DND-41 (cell line): ENCODE measurements at regions not wholly inside any gene's neighbourhood (a gene's known extent, or its start where the extent isn't known, plus 50 kb on each side); places are given as distances from the start of the nearest gene placed in this dataset.

ENCODE experiments used
- ATAC-seq: fragments of 200-7000 bp; cut with Tn5 transposase; 3 replicates; pipeline ENCODE4 v1.9.1; 2021; ENCODE audit warnings: low read depth; ENCODE audit not compliant: insufficient read depth
- DNase-seq: peaks from one replicate; pipeline ENCODE4 v3.0.0-alpha.2; 2020
- H2AFZ ChIP-seq: 2 replicates; pipeline ENCODE4 v1.6.0; 2012; ENCODE audit warnings: low read depth, low read length
- H3K27ac ChIP-seq: 2 replicates; pipeline ENCODE4 v1.5.1; 2012; ENCODE audit warnings: low read length, inconsistent platforms
- H3K27me3 ChIP-seq: fragments of 200-600 bp; sonication (generic); 2 replicates; pipeline ENCODE4 v1.6.0; 2012; ENCODE audit warnings: low read length, mild to moderate bottlenecking, inconsistent platforms; ENCODE audit not compliant: insufficient read depth, poor library complexity
- H3K36me3 ChIP-seq: 2 replicates; pipeline ENCODE4 v1.5.1; 2012; ENCODE audit warnings: low read length, inconsistent platforms; ENCODE audit not compliant: insufficient read depth
- H3K4me1 ChIP-seq: 2 replicates; pipeline ENCODE4 v1.5.1; 2012; ENCODE audit warnings: mild to moderate bottlenecking, low read length; ENCODE audit not compliant: insufficient read depth
- H3K4me2 ChIP-seq: 2 replicates; pipeline ENCODE4 v1.6.0; 2012; ENCODE audit warnings: mild to moderate bottlenecking, moderate library complexity, low read length, inconsistent platforms; ENCODE audit not compliant: insufficient read depth
- H3K4me3 ChIP-seq, 2 experiments: fragments of 200-600 bp in 1 of 2; shearing (Covaris generic) in 1 of 2; 2 replicates each; pipeline ENCODE4 v1.5.1; 2012 to 2016; ENCODE audit warnings: inconsistent platforms in 2 of 2, low read length in 2 of 2, mild to moderate bottlenecking in 2 of 2, low read depth in 1 of 2, moderate library complexity in 1 of 2
- H3K79me2 ChIP-seq: 2 replicates; pipeline ENCODE4 v1.6.0; 2012; ENCODE audit warnings: low read length, inconsistent platforms; ENCODE audit not compliant: insufficient read depth
- H3K9ac ChIP-seq: 2 replicates; pipeline ENCODE4 v1.6.0; 2012; ENCODE audit warnings: low read depth, mild to moderate bottlenecking, inconsistent platforms, low read length, moderate library complexity
- H3K9me3 ChIP-seq: 2 replicates; pipeline ENCODE4 v1.5.1; 2012; ENCODE audit warnings: low read length, moderate library complexity, mild to moderate bottlenecking, inconsistent platforms; ENCODE audit not compliant: insufficient read depth, severe bottlenecking
- H4K20me1 ChIP-seq: 2 replicates; pipeline ENCODE4 v1.6.0; 2012; ENCODE audit warnings: low read length; ENCODE audit not compliant: insufficient read depth
- CTCF ChIP-seq: IDR thresholded peaks from 2 replicates; pipeline ENCODE4 v1.5.1; 2012; ENCODE audit warnings: borderline replicate concordance, low read length, moderate library complexity, mild to moderate bottlenecking; ENCODE audit not compliant: poor library complexity, severe bottlenecking; ENCODE audit errors: extremely low read depth
- EZH2 ChIP-seq: IDR thresholded peaks from 3 replicates; pipeline ENCODE4 v1.6.1; 2012; ENCODE audit warnings: borderline replicate concordance, low read depth, mild to moderate bottlenecking, moderate library complexity, low read length, inconsistent platforms; ENCODE audit not compliant: severe bottlenecking

- ATAC-seq: no peak
- TF ChIP-seq CTCF (no peak), EZH2 (no peak)
- Histone ChIP-seq H3K27me3 (no peaks in the 10 kb centered on the region), H4K20me1 (no peaks in the 10 kb centered on the region), H3K36me3 (no peaks in the 10 kb centered on the region), H3K9ac (no peak overlapping the region), H3K27ac (no peak overlapping the region), H3K4me3 (no peak overlapping the region), H3K9me3 (no peaks in the 10 kb centered on the region), H3K4me2 (no peak overlapping the region), H2AFZ (no peak overlapping the region), H3K79me2 (no peaks in the 10 kb centered on the region), H3K4me1 (no peaks in the 10 kb centered on the region)
- DNase-seq: no peak
Measured at GRCh38 chr17:13387236-13387635, 214.5 kb downstream of the HS3ST3A1 start.

- no peaks in the 10 kb centered on the region for H3K4me1 ChIP-seq
- no peak for DNase-seq
- no peaks in the 10 kb centered on the region for H3K27me3 ChIP-seq
- H4K20me1 ChIP-seq: no peaks in the 10 kb centered on the region
- H3K4me3 ChIP-seq: no peak overlapping the region
- TF ChIP-seq CTCF (no peak), EZH2 (no peak)
- no peak overlapping the region for H2AFZ ChIP-seq
- H3K4me2 ChIP-seq: no peak overlapping the region
- no peak overlapping the region for H3K9ac ChIP-seq
- no peak overlapping the region for H3K27ac ChIP-seq
- H3K9me3 ChIP-seq: no peaks in the 10 kb centered on the region
- ATAC-seq: no peak
- no peaks in the 10 kb centered on the region for H3K79me2 ChIP-seq
- H3K36me3 ChIP-seq: no peaks in the 10 kb centered on the region
Measured at GRCh38 chr17:13385481-13385911, 216.2 kb downstream of the HS3ST3A1 start.

- no peak for ATAC-seq
- no peak overlapping the region for H3K4me3 ChIP-seq
- H3K4me1 ChIP-seq: no peaks in the 10 kb centered on the region
- no peaks in the 10 kb centered on the region for H3K9me3 ChIP-seq
- H3K27me3 ChIP-seq: no peaks in the 10 kb centered on the region
- H3K27ac ChIP-seq: no peak overlapping the region
- H2AFZ ChIP-seq: no peak overlapping the region
- no peak overlapping the region for H3K4me2 ChIP-seq
- H4K20me1 ChIP-seq: no peaks in the 10 kb centered on the region
- TF ChIP-seq EZH2 (no peak), CTCF (no peak)
- H3K9ac ChIP-seq: no peak overlapping the region
- H3K79me2 ChIP-seq: no peaks in the 10 kb centered on the region
- no peaks in the 10 kb centered on the region for H3K36me3 ChIP-seq
- DNase-seq: no peak
Measured at GRCh38 chr17:13384626-13385025, 217.1 kb downstream of the HS3ST3A1 start.

- Histone ChIP-seq H2AFZ (no peak overlapping the region), H3K79me2 (no peaks in the 10 kb centered on the region)
Measured at GRCh38 chr17:13378361-13378760, 223.4 kb downstream of the HS3ST3A1 start.

More at GRCh38 chr17:13378361-13378760, 223.4 kb downstream of the HS3ST3A1 start:
- Histone ChIP-seq H3K9me3 (no peaks in the 10 kb centered on the region), H3K36me3 (no peaks in the 10 kb centered on the region), H3K27ac (no peak overlapping the region), H3K4me3 (no peak overlapping the region), H3K27me3 (peaks cover 2% of the 10 kb centered on the region), H4K20me1 (no peaks in the 10 kb centered on the region), H3K4me1 (no peaks in the 10 kb centered on the region), H3K9ac (no peak overlapping the region), H3K4me2 (no peak overlapping the region)
- DNase-seq (no peak), ATAC-seq (no peak)
- TF ChIP-seq CTCF (no peak), EZH2 (no peak)
